Neural progenitor cell (in vitro differentiated cells): ENCODE measurements at regions not wholly inside any gene's neighbourhood (a gene's known extent, or its start where the extent isn't known, plus 50 kb on each side); places are given as distances from the start of the nearest gene placed in this dataset.

Experiments
- CTCF ChIP-seq: fragments of 200-600 bp; sonication (generic); IDR thresholded peaks from 2 replicates; pipeline ENCODE4 v1.5.1; 2017; ENCODE audit warnings: antibody characterized with exemption, mild to moderate bottlenecking
- EZH2 ChIP-seq: fragments of 200-600 bp; sonication (generic); IDR thresholded peaks from 2 replicates; pipeline ENCODE4 v1.6.1; 2017; ENCODE audit warnings: antibody characterized with exemption, mild to moderate bottlenecking, moderate library complexity

- TF ChIP-seq EZH2 (no peak), CTCF (no peak)
These were observed 506.7 kb upstream of the KIF2B start for GRCh38 chr17:53316073-53316472.
